Epithelial cell of esophagus (primary cell): ENCODE measurements at regions not wholly inside any gene's neighbourhood (a gene's known extent, or its start where the extent isn't known, plus 50 kb on each side); places are given as distances from the start of the nearest gene placed in this dataset.

Experiments
- DNase-seq: peaks from one replicate; pipeline ENCODE4 v3.0.0; 2010; ENCODE audit warnings: low read depth
- H3K4me3 ChIP-seq: 2 replicates; pipeline ENCODE4 v1.5.1; 2011; ENCODE audit warnings: mild to moderate bottlenecking, low read length, control low read depth
- TF ChIP-seq, protein P1 (sequence below): IDR thresholded peaks from 2 replicates; pipeline ENCODE4 v1.5.1; 2011; ENCODE audit warnings: low read depth, mild to moderate bottlenecking, low read length, control low read depth, inconsistent platforms; ENCODE audit not compliant: insufficient read depth; ENCODE audit errors: missing control alignments

DNA sequence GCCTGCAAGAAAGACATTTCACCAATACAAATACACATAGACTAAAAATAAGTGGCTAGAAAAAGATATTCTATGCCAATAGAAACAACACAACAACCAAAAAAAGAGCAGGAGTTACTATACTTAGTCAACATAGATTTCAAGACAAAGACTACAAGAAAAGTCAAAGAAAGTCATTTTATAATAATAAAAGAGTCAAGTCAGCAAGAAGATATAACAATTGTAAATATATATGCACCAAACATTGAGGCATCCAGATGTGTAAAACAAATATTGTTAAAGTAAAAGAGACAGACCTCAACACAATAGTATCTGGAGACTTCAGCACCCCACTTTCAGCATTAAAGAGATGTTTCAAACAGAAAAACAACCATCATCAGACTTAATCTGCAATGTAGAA is 104.6 kb downstream of the AMY1C start:
- no peak overlapping the region for H3K4me3 ChIP-seq
- TF ChIP-seq, protein P1, sequence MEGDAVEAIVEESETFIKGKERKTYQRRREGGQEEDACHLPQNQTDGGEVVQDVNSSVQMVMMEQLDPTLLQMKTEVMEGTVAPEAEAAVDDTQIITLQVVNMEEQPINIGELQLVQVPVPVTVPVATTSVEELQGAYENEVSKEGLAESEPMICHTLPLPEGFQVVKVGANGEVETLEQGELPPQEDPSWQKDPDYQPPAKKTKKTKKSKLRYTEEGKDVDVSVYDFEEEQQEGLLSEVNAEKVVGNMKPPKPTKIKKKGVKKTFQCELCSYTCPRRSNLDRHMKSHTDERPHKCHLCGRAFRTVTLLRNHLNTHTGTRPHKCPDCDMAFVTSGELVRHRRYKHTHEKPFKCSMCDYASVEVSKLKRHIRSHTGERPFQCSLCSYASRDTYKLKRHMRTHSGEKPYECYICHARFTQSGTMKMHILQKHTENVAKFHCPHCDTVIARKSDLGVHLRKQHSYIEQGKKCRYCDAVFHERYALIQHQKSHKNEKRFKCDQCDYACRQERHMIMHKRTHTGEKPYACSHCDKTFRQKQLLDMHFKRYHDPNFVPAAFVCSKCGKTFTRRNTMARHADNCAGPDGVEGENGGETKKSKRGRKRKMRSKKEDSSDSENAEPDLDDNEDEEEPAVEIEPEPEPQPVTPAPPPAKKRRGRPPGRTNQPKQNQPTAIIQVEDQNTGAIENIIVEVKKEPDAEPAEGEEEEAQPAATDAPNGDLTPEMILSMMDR: no peak
- DNase-seq: no peak

DNA sequence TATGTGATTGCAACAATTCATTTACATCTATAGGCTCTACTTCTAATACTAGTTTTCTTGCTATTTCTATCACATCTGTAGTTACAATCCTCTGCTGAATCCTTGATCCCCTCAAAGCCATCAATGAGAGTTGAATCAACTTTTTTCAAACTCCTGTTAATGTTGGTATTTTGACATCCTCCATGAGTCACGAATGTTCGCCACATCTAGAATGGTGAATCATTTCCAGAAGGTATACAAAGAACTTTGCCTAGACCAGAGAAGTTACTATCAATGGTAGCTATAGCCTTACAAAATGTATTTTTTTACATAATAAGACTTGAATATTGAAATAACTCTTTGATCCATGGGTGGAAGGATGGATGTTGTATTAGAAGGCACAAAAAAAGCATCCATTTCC is 110.0 kb downstream of the AMY1C start:
- TF ChIP-seq, protein P1: no peak
- no peak overlapping the region for H3K4me3 ChIP-seq
- DNase-seq: peak; percentile 33

DNA sequence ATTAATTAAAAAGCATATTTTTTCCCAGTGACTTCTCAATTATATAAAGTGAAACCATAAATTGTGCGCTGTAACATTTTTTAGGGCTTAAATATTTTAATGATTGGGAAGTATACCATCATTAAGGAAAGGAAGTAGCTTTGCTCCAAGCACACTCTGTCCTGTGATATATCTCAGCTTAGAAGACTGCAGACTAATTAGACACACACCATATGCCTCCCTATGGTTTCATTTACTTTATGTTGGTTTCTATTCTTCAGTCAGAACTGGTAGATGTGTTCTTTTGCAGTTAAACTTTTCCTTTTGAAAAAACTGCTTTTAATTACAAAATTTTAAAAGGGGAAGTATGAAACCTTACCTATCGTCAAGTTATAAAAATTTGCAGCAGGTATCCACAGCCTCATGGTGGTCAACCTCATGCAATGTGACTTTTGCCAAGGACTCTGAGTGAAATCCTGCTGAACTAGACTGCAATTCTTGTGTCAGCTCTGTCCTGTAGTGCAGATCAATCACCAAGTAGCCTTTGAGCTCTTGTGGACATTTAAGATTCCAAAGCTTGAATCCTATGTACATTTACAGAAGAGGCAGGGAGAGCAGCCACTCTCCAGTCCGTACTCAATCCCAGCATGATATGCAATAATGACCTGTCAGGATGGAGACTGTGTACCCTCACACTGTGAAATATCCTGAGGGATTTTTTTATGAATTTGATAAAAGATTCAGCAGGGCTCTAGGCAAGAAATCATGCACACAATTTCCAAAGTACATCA is 149.1 kb downstream of the AMY1C start:
- TF ChIP-seq, protein P1: no peak

DNA sequence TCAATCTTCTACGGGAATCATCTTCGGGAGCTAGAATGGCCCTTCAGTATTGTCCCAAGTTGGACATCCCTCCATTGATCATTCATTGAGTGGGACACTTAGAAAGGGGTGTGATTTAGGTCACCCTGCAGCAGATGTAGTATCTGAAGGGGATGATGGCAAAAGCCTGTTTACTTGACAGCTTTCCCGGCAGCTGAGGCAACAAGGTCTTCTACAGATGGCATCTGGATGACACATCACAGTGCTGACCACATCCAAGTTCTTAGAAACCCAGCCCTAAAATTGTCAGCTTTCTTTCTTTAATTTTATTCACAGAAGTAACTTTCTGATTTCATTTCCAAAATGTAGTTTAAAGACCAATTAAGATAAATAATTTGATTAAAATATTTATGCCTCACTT is 150.3 kb downstream of the AMY1C start:
- TF ChIP-seq, protein P1: no peak
- H3K4me3 ChIP-seq: no peak overlapping the region
- DNase-seq: no peak

More for the DNA sequence above, 149.1 kb downstream of the AMY1C start:
- DNase-seq: no peak
- no peak overlapping the region for H3K4me3 ChIP-seq

DNA sequence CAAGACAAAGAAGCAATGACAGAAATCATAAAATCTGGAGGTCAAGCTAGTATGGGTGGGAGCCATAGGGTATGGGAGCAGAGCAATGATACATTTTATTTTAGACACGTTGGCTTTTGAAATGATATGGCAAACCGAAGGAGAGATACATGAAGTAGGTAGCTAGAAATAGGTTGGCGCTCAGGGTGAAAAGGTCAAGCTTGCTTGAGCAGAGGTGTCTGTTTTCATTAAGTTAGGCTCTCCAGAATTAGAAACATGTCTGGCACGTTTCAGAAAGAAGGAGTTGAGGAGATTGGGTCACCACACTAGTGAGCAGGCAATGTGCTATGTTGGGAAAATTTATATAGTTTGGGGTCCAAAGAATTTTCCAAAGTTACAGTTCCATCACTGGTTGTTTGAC is 151.4 kb downstream of the AMY1C start:
- no peak overlapping the region for H3K4me3 ChIP-seq
- TF ChIP-seq, protein P1: no peak
- no peak for DNase-seq

DNA sequence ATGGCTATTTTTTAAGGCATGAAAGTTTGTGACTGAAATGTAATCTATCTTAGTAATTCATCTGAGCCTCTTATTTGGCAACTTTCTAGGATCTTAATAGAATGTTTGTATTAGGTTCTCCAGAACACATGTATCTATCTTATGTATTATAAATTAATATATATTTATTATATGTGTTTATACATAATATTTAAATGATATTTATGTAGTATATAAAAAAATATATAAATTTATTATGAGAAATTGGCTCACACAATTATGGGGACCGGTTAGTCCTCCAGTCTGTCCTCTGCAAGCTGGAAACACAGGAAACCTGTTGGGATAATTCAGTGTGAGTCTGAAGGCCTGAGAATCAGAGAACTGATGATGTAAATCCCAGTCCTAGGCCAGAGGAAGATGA is 155.7 kb downstream of the AMY1C start:
- TF ChIP-seq, protein P1: no peak
- DNase-seq: no peak
- no peak overlapping the region for H3K4me3 ChIP-seq

DNA sequence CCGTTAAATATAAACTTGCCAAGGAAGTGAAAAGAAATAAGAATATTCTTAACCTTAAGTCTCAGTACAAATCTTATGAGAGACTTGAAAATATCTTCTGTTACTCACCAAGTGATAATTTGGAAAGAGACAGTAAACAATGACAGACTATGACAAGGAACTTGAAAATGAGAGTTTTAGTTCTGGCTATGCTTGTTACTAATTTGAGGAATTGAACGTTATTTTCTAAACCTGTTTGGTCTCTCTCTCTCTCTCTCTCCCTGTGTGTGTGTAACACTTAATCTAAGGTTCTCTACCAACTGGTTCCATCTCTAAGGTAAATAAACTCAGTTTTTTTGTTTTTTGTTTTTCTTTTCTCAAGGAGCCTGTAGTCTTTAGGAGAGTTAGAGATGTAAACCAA is 161.8 kb downstream of the AMY1C start:
- DNase-seq: no peak
- TF ChIP-seq, protein P1: no peak

More for the DNA sequence above, 161.8 kb downstream of the AMY1C start:
- H3K4me3 ChIP-seq: no peak overlapping the region
